PC-9 (cell line): ENCODE measurements at regions not wholly inside any gene's neighbourhood (a gene's known extent, or its start where the extent isn't known, plus 50 kb on each side); places are given as distances from the start of the nearest gene placed in this dataset.
"Not testable (repeated sequence)": the region's sequence is repeated elsewhere in the genome, so short reads cannot be mapped to it uniquely, and the experiment has no call there.

ENCODE experiments used
- BruUV-seq: library from RNA; stranded (reverse); fragments of 400-500 nt; replicated peaks from 2 replicates; lab custom pipeline; 2021; lab: Mats Ljungman, UMichigan
- CTCF ChIA-PET: fragments of 300-600 bp; sonication (Branson Sonifier 250); formaldehyde crosslinking; loops from one replicate; lab custom pipeline; 2022; ENCODE audit warnings: antibody characterized with exemption; lab: Charles Lee
- POLR2A ChIA-PET: fragments of 300-600 bp; sonication (Branson Sonifier 250); formaldehyde crosslinking; loops from one replicate; lab custom pipeline; 2022; ENCODE audit warnings: antibody characterized with exemption; ENCODE audit not compliant: unreplicated experiment; lab: Charles Lee
- DNase-seq, 2 experiments: peaks; one replicate each; pipeline versions ENCODE4 v3.0.0 to v3.0.0-alpha.2; 2015 to 2022; ENCODE audit warnings: mixed read lengths in 1 of 2
- H2AFZ ChIP-seq: fragments of 200-600 bp; sonication (generic); 2 replicates; pipeline ENCODE4 v1.8.1; 2017; ENCODE audit warnings: antibody characterized with exemption
- H3F3A ChIP-seq: fragments of 200-600 bp; sonication (generic); 2 replicates; pipeline ENCODE4 v1.8.1; 2017; ENCODE audit warnings: antibody characterized with exemption, mild to moderate bottlenecking, low read depth; ENCODE audit not compliant: insufficient read depth
- H3K27ac ChIP-seq: fragments of 200-600 bp; sonication (generic); 2 replicates; pipeline ENCODE4 v1.6.1; 2016; ENCODE audit warnings: mixed run types
- H3K27me3 ChIP-seq: fragments of 200-600 bp; sonication (generic); 2 replicates; pipeline ENCODE4 v1.6.1; 2016; ENCODE audit warnings: low read depth, mixed run types; ENCODE audit not compliant: insufficient read depth
- H3K36me3 ChIP-seq: fragments of 200-600 bp; sonication (generic); 2 replicates; pipeline ENCODE4 v1.6.1; 2016; ENCODE audit warnings: low read depth, mixed run types
- H3K4me1 ChIP-seq: fragments of 200-600 bp; sonication (generic); replicated peaks from 2 replicates; pipeline ENCODE4 v1.6.1; 2016; ENCODE audit warnings: mixed run types; ENCODE audit not compliant: insufficient read depth
- H3K4me2 ChIP-seq: fragments of 200-600 bp; sonication (generic); 2 replicates; pipeline ENCODE4 v1.6.1; 2017; ENCODE audit warnings: mixed run types
- H3K4me3 ChIP-seq: fragments of 200-600 bp; sonication (generic); 2 replicates; pipeline ENCODE4 v1.6.1; 2016; ENCODE audit warnings: mixed run types
- H3K79me2 ChIP-seq: fragments of 200-600 bp; sonication (generic); 2 replicates; pipeline ENCODE4 v1.6.1; 2017; ENCODE audit warnings: low read depth, mixed run types
- H3K9me2 ChIP-seq: fragments of 200-600 bp; sonication (generic); 2 replicates; pipeline ENCODE4 v1.8.1; 2017; ENCODE audit warnings: mild to moderate bottlenecking; ENCODE audit not compliant: insufficient read depth
- H3K9me3 ChIP-seq: fragments of 200-600 bp; sonication (generic); 2 replicates; pipeline ENCODE4 v1.8.1; 2016; ENCODE audit warnings: low read depth; ENCODE audit not compliant: insufficient read depth
- H4K20me1 ChIP-seq: fragments of 200-600 bp; sonication (generic); 2 replicates; pipeline ENCODE4 v1.8.1; 2017; ENCODE audit not compliant: insufficient read depth
- CTCF ChIP-seq: fragments of 200-600 bp; sonication (generic); conservative IDR thresholded peaks from 2 replicates; pipeline ENCODE4 v1.6.1; 2017; ENCODE audit warnings: mixed run types, antibody characterized with exemption, mild to moderate bottlenecking, moderate library complexity
- EZH2 ChIP-seq: fragments of 200-600 bp; sonication (generic); IDR thresholded peaks from 2 replicates; pipeline ENCODE4 v1.8.0; 2017; ENCODE audit warnings: antibody characterized with exemption, low read depth
- intact Hi-C: fragments of 100-400 bp; cut with micrococcal nuclease; formaldehyde crosslinking; loops from one replicate; pipeline ENCODE4 v1.10.0; 2022; ENCODE audit not compliant: unreplicated experiment

- Histone ChIP-seq H3K9me2 (no peaks in the 10 kb centered on the region), H3K36me3 (no peaks in the 10 kb centered on the region), H3F3A (no peaks in the 10 kb centered on the region), H3K4me3 (no peak overlapping the region), H4K20me1 (no peaks in the 10 kb centered on the region; the same call in 1 of the 2 replicates), H3K9me3 (no peaks in the 10 kb centered on the region), H2AFZ (no peak overlapping the region), H3K79me2 (no peaks in the 10 kb centered on the region), H3K4me2 (no peak overlapping the region), H3K27ac (no peak overlapping the region), H3K4me1 (no peaks in the 10 kb centered on the region), H3K27me3 (peaks cover 72% of the 10 kb centered on the region)
- ChIA-PET CTCF (no interaction called here), POLR2A (no interaction called here)
- intact Hi-C loops: no loop called here
- DNase-seq: no peak
- TF ChIP-seq CTCF (no peak), EZH2 (no peak)
- no TSS peak for BruUV-seq
These were observed 1343.7 kb downstream of the BRD1 start for GRCh38 chr22:48483764-48484528.

- ChIA-PET CTCF (no interaction called here), POLR2A (no interaction called here)
- Histone ChIP-seq H4K20me1 (no peaks in the 10 kb centered on the region; the same call in 1 of the 2 replicates), H3K4me3 (no peak overlapping the region), H3K4me1 (no peaks in the 10 kb centered on the region), H3F3A (no peaks in the 10 kb centered on the region), H3K36me3 (no peaks in the 10 kb centered on the region), H3K27ac (no peak overlapping the region), H3K4me2 (no peak overlapping the region), H3K9me3 (no peaks in the 10 kb centered on the region), H3K27me3 (peaks cover 84% of the 10 kb centered on the region), H2AFZ (no peak overlapping the region), H3K9me2 (no peaks in the 10 kb centered on the region), H3K79me2 (no peaks in the 10 kb centered on the region)
- no TSS peak for BruUV-seq
- no peak for TF ChIP-seq EZH2
- no peak for TF ChIP-seq CTCF
- intact Hi-C loops: no loop called here
- DNase-seq: no peak
These were observed 1344.9 kb downstream of the BRD1 start for GRCh38 chr22:48482771-48483170.

GRCh38 chr22:48482198-48482597 is 1345.5 kb downstream of the BRD1 start:
- H3F3A ChIP-seq, CTCF ChIA-PET, BruUV-seq, H3K4me1 ChIP-seq, H3K27ac ChIP-seq, POLR2A ChIA-PET, DNase-seq, H3K36me3 ChIP-seq, H3K4me2 ChIP-seq, H4K20me1 ChIP-seq, H3K79me2 ChIP-seq, intact Hi-C loops, H3K4me3 ChIP-seq, H3K9me2 ChIP-seq, H3K9me3 ChIP-seq, H2AFZ ChIP-seq: not testable (repeated sequence)
- H3K27me3 ChIP-seq: peaks cover 84% of the 10 kb centered on the region

- H3K4me3 ChIP-seq: no peak overlapping the region
- no peak for TF ChIP-seq CTCF
- no peak for TF ChIP-seq EZH2
- H3K4me2 ChIP-seq: no peak overlapping the region
- H3K4me1 ChIP-seq: no peaks in the 10 kb centered on the region
- CTCF ChIA-PET: no interaction called here
- H4K20me1 ChIP-seq: no peaks in the 10 kb centered on the region; the same call in 1 of the 2 replicates
- no peaks in the 10 kb centered on the region for H3F3A ChIP-seq
- no peaks in the 10 kb centered on the region for H3K9me2 ChIP-seq
- no peaks in the 10 kb centered on the region for H3K79me2 ChIP-seq
- POLR2A ChIA-PET: no interaction called here
- H2AFZ ChIP-seq: no peak overlapping the region
- H3K27ac ChIP-seq: no peak overlapping the region
- no peaks in the 10 kb centered on the region for H3K36me3 ChIP-seq
- no TSS peak for BruUV-seq
- peaks cover 84% of the 10 kb centered on the region for H3K27me3 ChIP-seq
- no peaks in the 10 kb centered on the region for H3K9me3 ChIP-seq
- intact Hi-C loops: no loop called here
- no peak for DNase-seq
These were observed 1345.9 kb downstream of the BRD1 start for GRCh38 chr22:48481748-48482147.
